ENCODE measurements at regions not wholly inside any gene's neighbourhood (a gene's known extent, or its start where the extent isn't known, plus 50 kb on each side); places are given as distances from the start of the nearest gene placed in this dataset.

GRCh38 chr7:1288390-1288995 lies 55.8 kb downstream of the UNCX start:
- TF ChIP-seq CTCF (IDR thresholded peaks at IDR 0.05) = no peak
- TF ChIP-seq POLR2A (IDR thresholded peaks at IDR 0.05) = no peak

All from uterus (tissue), 2 donors.